ENCODE measurements at regions not wholly inside any gene's neighbourhood (a gene's known extent, or its start where the extent isn't known, plus 50 kb on each side); places are given as distances from the start of the nearest gene placed in this dataset.

DNA sequence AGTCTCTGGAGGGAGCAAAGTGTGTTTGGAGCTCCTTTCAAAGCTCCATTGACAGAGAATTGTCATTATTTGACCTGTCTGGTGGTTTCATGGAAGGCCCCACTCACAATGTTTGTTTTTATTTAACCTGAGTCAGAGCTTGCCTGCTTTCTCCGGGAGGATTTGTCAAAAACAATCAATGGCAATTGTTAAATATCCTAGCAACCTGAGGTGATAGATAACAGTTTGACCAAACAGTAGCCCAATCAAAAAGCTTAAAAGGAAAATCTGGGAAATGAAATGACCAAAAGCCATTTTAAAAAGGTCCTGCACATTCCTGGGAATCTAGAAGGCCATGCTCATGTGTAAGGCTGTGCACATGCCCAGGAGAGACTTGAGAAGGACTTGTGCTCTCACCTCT lies 177.2 kb upstream of the POC5 start:
- no peaks in the 10 kb centered on the region for H3K4me1 ChIP-seq (ENCODE audit: control insufficient read depth in 2 of 2, insufficient read depth in 2 of 2, low read length in 2 of 2)
- CTCF ChIA-PET, result no interaction called here

DNA sequence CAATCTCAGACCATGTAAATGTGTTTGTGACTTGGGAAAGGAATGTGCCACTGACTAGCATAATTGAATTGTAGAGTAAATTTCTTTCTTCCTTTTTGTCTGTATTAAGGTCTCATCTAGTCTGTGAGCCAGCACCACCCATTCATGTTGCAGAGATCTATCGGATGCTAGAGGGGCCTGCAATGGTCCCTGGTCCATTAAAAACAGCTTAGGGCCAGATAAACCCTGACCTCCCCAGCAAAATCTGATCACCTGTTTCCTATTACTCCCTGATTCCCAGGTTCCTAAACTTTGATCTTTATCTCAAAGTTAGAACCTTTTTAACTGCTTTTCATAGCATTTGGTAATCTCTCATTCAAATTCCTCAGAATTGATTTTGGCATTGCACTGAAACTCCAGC lies 174.5 kb upstream of the POC5 start:
- Histone ChIP-seq H3K36me3 (ENCODE audit: control insufficient read depth in 2 of 3, insufficient read depth in 3 of 3, low read length in 3 of 3) (no peaks in the 10 kb centered on the region), H3K27me3 (ENCODE audit: control insufficient read depth in 2 of 2, insufficient read depth in 2 of 2, low read length in 2 of 2) (no peaks in the 10 kb centered on the region), H3K4me1 (ENCODE audit: control insufficient read depth in 2 of 2, insufficient read depth in 2 of 2, low read length in 2 of 2) (no peaks in the 10 kb centered on the region), H3K27ac (ENCODE audit: low read depth, low read length) (no peak overlapping the region), H3K9me3 (ENCODE audit: control insufficient read depth in 2 of 3, low read length in 3 of 3) (no peaks in the 10 kb centered on the region), H3K4me3 (ENCODE audit: low read length) (no peak overlapping the region)
- intact Hi-C loops (cut with micrococcal nuclease), result no loop called here
- no peak overlapping the region for H3K27ac Mint-ChIP-seq
- DNase-seq (no peak), ATAC-seq (no peak)
- peaks cover 0 to 9% (median 5%) of the 10 kb centered on the region in 5 donors for H3K27me3 Mint-ChIP-seq
- peaks cover 0 to 9% (median 3%) of the 10 kb centered on the region in 11 donors for H3K9me3 Mint-ChIP-seq
- H3K36me3 Mint-ChIP-seq, result no peaks in the 10 kb centered on the region
- CTCF ChIA-PET, result no interaction called here
- POLR2A ChIA-PET, result no interaction called here
- H3K4me3 Mint-ChIP-seq, result no peak overlapping the region
- H3K4me1 Mint-ChIP-seq, result no peaks in the 10 kb centered on the region

More for the DNA sequence above, 177.2 kb upstream of the POC5 start:
- no peak overlapping the region for H3K27ac ChIP-seq (ENCODE audit: low read depth, low read length)
- no peaks in the 10 kb centered on the region for H3K36me3 ChIP-seq (ENCODE audit: control insufficient read depth in 2 of 3, insufficient read depth in 3 of 3, low read length in 3 of 3)
- Mint-ChIP-seq H3K4me1 (no peaks in the 10 kb centered on the region), H3K36me3 (no peaks in the 10 kb centered on the region), H3K4me3 (no peak overlapping the region), H3K27ac (no peak overlapping the region), H3K27me3 (peaks cover 0 to 7% (median 4%) of the 10 kb centered on the region in 5 donors), H3K9me3 (peaks cover 0 to 10% (median 3%) of the 10 kb centered on the region in 11 donors)
- POLR2A ChIA-PET, result no interaction called here
- DNase-seq (no peak), ATAC-seq (no peak)
- intact Hi-C loops (cut with micrococcal nuclease), result no loop called here
- H3K9me3 ChIP-seq (ENCODE audit: control insufficient read depth in 2 of 3, low read length in 3 of 3), result no peaks in the 10 kb centered on the region
- H3K4me3 ChIP-seq (ENCODE audit: low read length), result no peak overlapping the region
- no peaks in the 10 kb centered on the region for H3K27me3 ChIP-seq (ENCODE audit: control insufficient read depth in 2 of 2, insufficient read depth in 2 of 2, low read length in 2 of 2)

DNA sequence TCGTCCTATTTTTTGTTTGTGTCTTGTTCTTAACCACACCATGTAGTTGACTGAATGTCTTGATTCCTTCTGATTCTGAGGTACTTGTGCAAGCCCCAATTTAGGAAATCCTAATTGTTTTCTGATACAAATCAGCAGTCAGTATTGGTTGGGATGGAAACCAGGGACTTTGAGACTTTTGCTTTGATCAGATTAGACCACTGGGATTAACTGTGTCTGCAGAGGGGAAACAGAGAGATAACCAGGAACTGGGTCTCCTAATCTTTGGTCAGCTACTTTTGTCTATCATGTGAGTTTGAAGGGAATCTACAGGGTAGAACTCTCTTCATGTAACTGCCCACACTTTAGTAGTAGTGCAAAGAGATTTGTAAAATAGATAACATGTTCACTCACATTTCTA lies 173.8 kb upstream of the POC5 start:
- no peaks in the 10 kb centered on the region for H3K4me1 Mint-ChIP-seq
- DNase-seq (no peak), ATAC-seq (no peak)
- ChIA-PET POLR2A (no interaction called here), CTCF (no interaction called here)
- Histone ChIP-seq H3K4me1 (ENCODE audit: control insufficient read depth in 2 of 2, insufficient read depth in 2 of 2, low read length in 2 of 2) (no peaks in the 10 kb centered on the region), H3K27ac (ENCODE audit: low read depth, low read length) (no peak overlapping the region), H3K4me3 (ENCODE audit: low read length) (no peak overlapping the region), H3K36me3 (ENCODE audit: control insufficient read depth in 2 of 3, insufficient read depth in 3 of 3, low read length in 3 of 3) (no peaks in the 10 kb centered on the region), H3K27me3 (ENCODE audit: control insufficient read depth in 2 of 2, insufficient read depth in 2 of 2, low read length in 2 of 2) (no peaks in the 10 kb centered on the region), H3K9me3 (ENCODE audit: control insufficient read depth in 2 of 3, low read length in 3 of 3) (no peaks in the 10 kb centered on the region)
- no peaks in the 10 kb centered on the region for H3K36me3 Mint-ChIP-seq
- peaks cover 0 to 10% (median 7%) of the 10 kb centered on the region in 5 donors for H3K27me3 Mint-ChIP-seq
- intact Hi-C loops (cut with micrococcal nuclease), result no loop called here
- H3K4me3 Mint-ChIP-seq, result no peak overlapping the region
- H3K27ac Mint-ChIP-seq, result no peak overlapping the region
- H3K9me3 Mint-ChIP-seq, result peaks cover 0 to 9% (median 3%) of the 10 kb centered on the region in 11 donors

DNA sequence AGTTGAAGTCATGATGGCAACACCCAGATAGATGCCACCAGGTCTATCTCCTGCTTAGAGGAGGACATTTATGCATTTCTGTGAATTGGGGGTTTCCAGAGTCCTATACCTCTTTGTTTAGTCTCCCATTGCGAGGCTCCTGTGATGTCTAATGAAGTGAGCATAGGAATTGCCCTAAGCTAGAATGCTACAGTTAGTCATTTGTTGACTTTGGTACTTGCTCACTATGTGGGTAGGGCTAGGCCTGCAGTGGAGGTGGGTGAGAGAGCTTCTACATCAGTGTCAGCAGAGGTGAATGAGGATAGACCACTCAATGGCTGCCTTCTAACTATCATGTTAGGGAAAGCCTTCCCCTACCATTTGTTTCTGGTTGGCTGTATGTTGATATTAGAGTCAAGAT lies 173.3 kb upstream of the POC5 start:
- DNase-seq, result no peak
- Histone ChIP-seq H3K4me1 (ENCODE audit: control insufficient read depth in 2 of 2, insufficient read depth in 2 of 2, low read length in 2 of 2) (no peaks in the 10 kb centered on the region), H3K9me3 (ENCODE audit: control insufficient read depth in 2 of 3, low read length in 3 of 3) (no peaks in the 10 kb centered on the region), H3K36me3 (ENCODE audit: control insufficient read depth in 2 of 3, insufficient read depth in 3 of 3, low read length in 3 of 3) (no peaks in the 10 kb centered on the region), H3K27ac (ENCODE audit: low read depth, low read length) (no peak overlapping the region), H3K4me3 (ENCODE audit: low read length) (no peak overlapping the region), H3K27me3 (ENCODE audit: control insufficient read depth in 2 of 2, insufficient read depth in 2 of 2, low read length in 2 of 2) (no peaks in the 10 kb centered on the region)
- Mint-ChIP-seq H3K4me1 (no peaks in the 10 kb centered on the region), H3K9me3 (peaks cover 0 to 9% (median 3%) of the 10 kb centered on the region in 11 donors), H3K27ac (no peak overlapping the region), H3K4me3 (no peak overlapping the region), H3K36me3 (no peaks in the 10 kb centered on the region), H3K27me3 (peaks cover 0 to 10% (median 7%) of the 10 kb centered on the region in 5 donors)
- intact Hi-C loops (cut with micrococcal nuclease), result no loop called here
- ChIA-PET POLR2A (no interaction called here), CTCF (no interaction called here)
- ATAC-seq, result no peak

DNA sequence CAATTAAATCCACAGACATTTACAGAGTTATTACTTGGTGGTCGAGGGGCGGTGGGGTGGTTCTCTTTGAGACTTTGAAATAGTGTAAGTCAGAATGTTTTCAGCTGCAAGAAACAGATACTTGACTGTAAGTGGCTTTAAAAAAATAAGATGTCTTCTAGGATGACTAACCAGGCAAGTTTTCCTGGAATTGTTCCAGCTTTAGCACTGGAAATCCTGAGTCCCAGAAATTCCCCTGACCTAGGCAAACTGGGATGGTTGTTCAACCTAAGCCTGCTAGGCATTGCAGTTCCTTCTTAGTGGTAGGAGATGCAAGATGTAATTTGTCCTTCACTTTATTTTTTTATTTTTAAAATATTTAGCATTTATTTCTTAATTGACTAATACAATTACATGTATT lies 169.5 kb upstream of the POC5 start:
- DNase-seq, result no peak
- Histone ChIP-seq H3K27ac (ENCODE audit: low read depth, low read length) (no peak overlapping the region), H3K9me3 (ENCODE audit: control insufficient read depth in 2 of 3, low read length in 3 of 3) (no peaks in the 10 kb centered on the region), H3K27me3 (ENCODE audit: control insufficient read depth in 2 of 2, insufficient read depth in 2 of 2, low read length in 2 of 2) (no peaks in the 10 kb centered on the region), H3K36me3 (ENCODE audit: control insufficient read depth in 2 of 3, insufficient read depth in 3 of 3, low read length in 3 of 3) (no peaks in the 10 kb centered on the region), H3K4me3 (ENCODE audit: low read length) (no peak overlapping the region), H3K4me1 (ENCODE audit: control insufficient read depth in 2 of 2, insufficient read depth in 2 of 2, low read length in 2 of 2) (no peaks in the 10 kb centered on the region)
- POLR2A ChIA-PET, result no interaction called here
- CTCF ChIA-PET, result no interaction called here
- ATAC-seq, result no peak
- Mint-ChIP-seq H3K27me3 (peaks cover 0 to 10% (median 4%) of the 10 kb centered on the region in 5 donors), H3K9me3 (peaks cover 0 to 2% (median 0%) of the 10 kb centered on the region in 11 donors), H3K4me3 (no peak overlapping the region), H3K4me1 (no peaks in the 10 kb centered on the region), H3K36me3 (no peaks in the 10 kb centered on the region), H3K27ac (no peak overlapping the region)
- intact Hi-C loops (cut with micrococcal nuclease), result loop anchor here in 1 of 2 donors (2.0 kb wide), 1 partner anchor 370 kb away; no protein-coding TSS in a partner anchor

DNA sequence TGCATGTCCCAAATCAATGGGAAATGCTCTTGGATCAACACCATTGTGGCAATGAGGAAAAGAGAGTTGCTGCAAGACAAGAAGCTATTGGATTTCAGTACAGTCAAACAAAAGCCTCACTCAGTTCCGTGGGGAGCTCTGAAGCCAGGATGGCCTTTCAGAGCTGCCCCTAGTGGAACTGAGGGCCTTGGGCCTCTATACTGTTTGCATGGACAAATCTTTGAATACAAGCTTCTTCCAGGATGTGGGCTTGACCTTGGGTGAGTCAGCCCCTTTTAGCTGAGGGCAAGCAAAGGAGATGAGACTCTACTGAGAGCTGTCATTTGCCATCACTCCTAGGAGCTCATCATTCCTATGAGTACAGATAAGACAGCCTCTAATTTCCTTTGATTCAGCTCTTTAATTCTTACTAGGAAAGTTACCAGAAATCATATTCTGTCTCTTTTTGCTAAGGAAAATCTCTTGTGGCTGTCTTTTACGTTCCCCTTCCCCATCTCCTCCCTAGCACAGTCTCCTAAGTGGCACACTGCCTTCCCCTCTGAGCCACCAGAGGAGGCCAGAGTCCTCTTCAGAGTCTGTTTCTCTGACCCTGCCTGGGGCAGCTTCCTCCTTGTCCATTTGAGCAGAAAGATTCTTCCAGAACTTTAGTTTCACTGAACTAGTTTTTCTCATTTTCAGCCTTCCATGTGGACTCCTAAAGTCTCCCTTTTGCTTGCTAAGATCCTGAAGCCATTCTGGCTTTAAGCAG lies 168.8 kb upstream of the POC5 start:
- CTCF ChIA-PET, result no interaction called here
- intact Hi-C loops (cut with micrococcal nuclease), result loop anchor here in 1 of 2 donors (2.0 kb wide), 1 partner anchor 371 kb away; no protein-coding TSS in a partner anchor
- Histone ChIP-seq H3K4me3 (ENCODE audit: low read length) (no peak overlapping the region), H3K4me1 (ENCODE audit: control insufficient read depth in 2 of 2, insufficient read depth in 2 of 2, low read length in 2 of 2) (no peaks in the 10 kb centered on the region), H3K9me3 (ENCODE audit: control insufficient read depth in 2 of 3, low read length in 3 of 3) (no peaks in the 10 kb centered on the region), H3K27ac (ENCODE audit: low read depth, low read length) (no peak overlapping the region), H3K36me3 (ENCODE audit: control insufficient read depth in 2 of 3, insufficient read depth in 3 of 3, low read length in 3 of 3) (no peaks in the 10 kb centered on the region), H3K27me3 (ENCODE audit: control insufficient read depth in 2 of 2, insufficient read depth in 2 of 2, low read length in 2 of 2) (no peaks in the 10 kb centered on the region)
- DNase-seq, result peak in 1 of 9 donors; percentile 1
- peaks cover 0 to 3% (median 0%) of the 10 kb centered on the region in 11 donors for H3K9me3 Mint-ChIP-seq
- H3K27ac Mint-ChIP-seq, result no peak overlapping the region
- H3K27me3 Mint-ChIP-seq, result peaks cover 0 to 10% (median 3%) of the 10 kb centered on the region in 5 donors
- no peaks in the 10 kb centered on the region for H3K4me1 Mint-ChIP-seq
- H3K4me3 Mint-ChIP-seq, result no peak overlapping the region
- POLR2A ChIA-PET, result no interaction called here
- no peaks in the 10 kb centered on the region for H3K36me3 Mint-ChIP-seq
- ATAC-seq, result no peak

DNA sequence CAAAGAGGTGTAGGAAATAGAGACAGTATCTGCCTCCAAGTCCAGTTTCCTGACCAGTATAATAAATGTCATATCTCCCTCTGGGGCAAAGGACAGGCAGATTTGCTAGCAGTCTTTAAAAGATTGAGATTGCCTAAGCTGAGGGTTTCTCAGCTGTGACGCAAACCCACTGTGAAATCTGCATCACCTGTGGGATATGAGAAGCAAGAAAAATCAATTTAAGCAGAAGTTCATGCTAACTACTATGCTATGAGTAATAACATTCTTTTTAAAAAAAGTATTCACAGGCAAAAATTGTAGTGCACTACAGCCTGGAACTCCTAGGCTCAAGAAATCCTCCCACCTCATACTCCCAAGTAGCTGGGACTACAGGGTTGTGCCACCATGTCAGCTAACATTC lies 168.1 kb upstream of the POC5 start:
- no peaks in the 10 kb centered on the region for H3K36me3 Mint-ChIP-seq
- ChIA-PET POLR2A (no interaction called here), CTCF (no interaction called here)
- DNase-seq, result no peak
- Histone ChIP-seq H3K4me3 (ENCODE audit: low read length) (no peak overlapping the region), H3K27ac (ENCODE audit: low read depth, low read length) (no peak overlapping the region), H3K9me3 (ENCODE audit: control insufficient read depth in 2 of 3, low read length in 3 of 3) (peaks cover 0 to 2% (median 0%) of the 10 kb centered on the region in 3 experiments), H3K36me3 (ENCODE audit: control insufficient read depth in 2 of 3, insufficient read depth in 3 of 3, low read length in 3 of 3) (no peaks in the 10 kb centered on the region), H3K4me1 (ENCODE audit: control insufficient read depth in 2 of 2, insufficient read depth in 2 of 2, low read length in 2 of 2) (no peaks in the 10 kb centered on the region), H3K27me3 (ENCODE audit: control insufficient read depth in 2 of 2, insufficient read depth in 2 of 2, low read length in 2 of 2) (no peaks in the 10 kb centered on the region)
- intact Hi-C loops (cut with micrococcal nuclease), result no loop called here
- no peak overlapping the region for H3K27ac Mint-ChIP-seq
- peaks cover 0 to 10% (median 4%) of the 10 kb centered on the region in 11 donors for H3K9me3 Mint-ChIP-seq
- no peak for ATAC-seq
- H3K27me3 Mint-ChIP-seq, result peaks cover 0 to 10% (median 0%) of the 10 kb centered on the region in 5 donors
- H3K4me3 Mint-ChIP-seq, result no peak overlapping the region
- no peaks in the 10 kb centered on the region for H3K4me1 Mint-ChIP-seq

Data from naive thymus-derived CD4-positive, alpha-beta T cell (primary cell).